LNCaP clone FGC (cell line): ENCODE measurements at regions not wholly inside any gene's neighbourhood (a gene's known extent, or its start where the extent isn't known, plus 50 kb on each side); places are given as distances from the start of the nearest gene placed in this dataset.
"Not testable (repeated sequence)": the region's sequence is repeated elsewhere in the genome, so short reads cannot be mapped to it uniquely, and the experiment has no call there.

Source experiments
- DNase-seq: peaks from one replicate; pipeline ENCODE4 v3.0.0-alpha.2; 2011; ENCODE audit warnings: low read depth
- H3K4me3 ChIP-seq: 2 replicates; pipeline ENCODE4 v1.5.1; 2011; ENCODE audit warnings: mild to moderate bottlenecking, low read depth, low read length, control low read depth
- CTCF ChIP-seq: IDR thresholded peaks from 2 replicates; pipeline ENCODE4 v1.5.1; 2012; ENCODE audit warnings: mild to moderate bottlenecking; ENCODE audit not compliant: control insufficient read depth, insufficient read depth; ENCODE audit errors: extremely low read depth

- no peak for TF ChIP-seq CTCF
- DNase-seq: no peak
- H3K4me3 ChIP-seq: no peak overlapping the region
Measured at GRCh38 chr16:87156195-87156594, 161.0 kb downstream of the C16orf95 start.

GRCh38 chr16:87160234-87160636 lies 157.0 kb downstream of the C16orf95 start:
- no peak for DNase-seq
- no peak overlapping the region for H3K4me3 ChIP-seq
- no peak for TF ChIP-seq CTCF

GRCh38 chr16:87160701-87161337 lies 156.4 kb downstream of the C16orf95 start:
- TF ChIP-seq CTCF: no peak
- no peak overlapping the region for H3K4me3 ChIP-seq
- DNase-seq: no peak

- not testable (repeated sequence) for DNase-seq, H3K4me3 ChIP-seq
Measured at GRCh38 chr16:87161410-87161809, 155.8 kb downstream of the C16orf95 start.

GRCh38 chr16:87161822-87162676 lies 155.1 kb downstream of the C16orf95 start:
- no peak for DNase-seq
- TF ChIP-seq CTCF: no peak
- no peak overlapping the region for H3K4me3 ChIP-seq

GRCh38 chr16:87162799-87163198 lies 154.4 kb downstream of the C16orf95 start:
- not testable (repeated sequence) for DNase-seq, H3K4me3 ChIP-seq

- no peak for DNase-seq
- H3K4me3 ChIP-seq: no peak overlapping the region
- no peak for TF ChIP-seq CTCF
Measured at GRCh38 chr16:87163637-87164036, 153.6 kb downstream of the C16orf95 start.

- no peak for DNase-seq
- TF ChIP-seq CTCF: no peak
- H3K4me3 ChIP-seq: no peak overlapping the region
Measured at GRCh38 chr16:87165151-87165550, 152.0 kb downstream of the C16orf95 start.
